Activated T-cell treated with anti-CD3 and anti-CD28 coated beads, Interleukin-2, amount 50 U/mL, for 1 hour (primary cell): ENCODE measurements at regions not wholly inside any gene's neighbourhood (a gene's known extent, or its start where the extent isn't known, plus 50 kb on each side); places are given as distances from the start of the nearest gene placed in this dataset.
"Not testable (repeated sequence)": the region's sequence is repeated elsewhere in the genome, so short reads cannot be mapped to it uniquely, and the experiment has no call there.

Experiments
- DNase-seq: peaks from one replicate; pipeline ENCODE4 v3.0.0-alpha.2; 2020

DNA sequence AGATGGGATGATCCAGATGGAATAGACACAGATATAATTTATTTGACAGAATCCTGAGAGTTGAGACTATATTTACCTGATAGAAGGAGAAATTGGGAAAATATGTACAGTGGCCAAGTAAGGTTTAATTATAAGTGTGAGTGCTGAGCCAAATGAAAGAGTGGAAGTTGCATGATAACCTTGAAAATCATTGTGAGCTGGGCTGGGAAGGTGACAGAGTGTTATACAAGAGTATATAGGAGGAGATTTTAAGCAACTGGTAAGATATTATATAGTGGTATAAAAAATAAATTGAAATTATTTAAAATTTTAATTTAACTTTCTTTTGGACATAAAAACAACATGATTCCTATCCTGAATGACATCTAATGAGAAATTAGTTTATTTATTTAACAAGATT lies 340.8 kb downstream of the NUP35 start:
- DNase-seq, result no peak

DNA sequence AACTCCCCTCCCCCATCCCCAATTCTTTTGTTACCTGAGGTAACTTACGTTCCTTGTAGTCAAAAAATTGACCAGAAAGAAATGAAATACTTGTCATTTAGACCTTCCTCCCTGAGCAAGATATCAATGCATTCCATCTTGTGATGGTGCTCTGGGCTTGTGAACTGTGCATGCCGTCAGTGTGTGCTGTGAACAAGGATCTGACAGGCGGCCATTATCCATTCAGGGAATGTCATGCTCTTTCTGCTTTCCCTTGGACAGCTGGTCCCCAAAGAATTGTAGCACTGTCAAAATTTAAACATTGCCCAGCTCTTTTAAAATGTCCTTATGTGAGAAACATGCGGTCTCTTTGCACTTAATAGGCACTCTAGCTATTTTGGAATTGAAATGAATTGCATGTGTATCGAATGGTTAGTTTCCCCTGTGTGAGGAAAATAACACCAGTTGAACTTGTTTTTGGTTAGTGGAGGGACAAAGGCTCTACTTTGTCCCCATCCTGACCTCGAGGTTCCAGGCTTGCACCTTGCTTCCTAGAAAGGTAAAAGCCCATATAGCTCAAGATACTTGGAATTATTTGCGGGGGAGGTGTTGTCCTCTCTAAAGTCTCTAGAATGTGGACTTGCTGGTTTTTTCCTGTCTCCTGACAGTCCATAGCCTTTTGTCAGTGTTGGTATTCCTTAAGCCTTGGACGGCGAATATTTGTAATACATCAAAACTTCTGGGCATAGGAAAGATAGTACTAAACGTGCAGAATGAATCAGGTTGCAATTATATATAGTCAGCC lies 350.9 kb downstream of the NUP35 start:
- no peak for DNase-seq

DNA sequence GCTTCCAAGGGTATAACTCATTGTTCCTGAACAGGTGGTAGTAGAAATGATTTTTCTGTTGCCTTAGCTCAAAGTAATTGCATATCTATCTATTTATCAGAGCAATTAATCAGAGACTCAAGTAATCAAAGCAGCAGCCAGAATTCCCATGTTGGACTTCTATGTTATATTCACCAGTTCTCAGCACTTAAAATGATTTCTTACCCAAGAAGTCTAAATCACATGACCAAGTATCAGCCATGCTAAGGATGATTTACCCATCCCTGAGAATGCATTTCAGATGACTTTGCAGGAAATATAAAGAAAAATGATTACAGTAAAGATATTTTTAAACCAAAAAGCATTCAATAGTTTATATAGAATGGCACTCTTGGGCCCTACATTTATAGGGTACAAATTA lies 352.2 kb downstream of the NUP35 start:
- DNase-seq, result no peak

DNA sequence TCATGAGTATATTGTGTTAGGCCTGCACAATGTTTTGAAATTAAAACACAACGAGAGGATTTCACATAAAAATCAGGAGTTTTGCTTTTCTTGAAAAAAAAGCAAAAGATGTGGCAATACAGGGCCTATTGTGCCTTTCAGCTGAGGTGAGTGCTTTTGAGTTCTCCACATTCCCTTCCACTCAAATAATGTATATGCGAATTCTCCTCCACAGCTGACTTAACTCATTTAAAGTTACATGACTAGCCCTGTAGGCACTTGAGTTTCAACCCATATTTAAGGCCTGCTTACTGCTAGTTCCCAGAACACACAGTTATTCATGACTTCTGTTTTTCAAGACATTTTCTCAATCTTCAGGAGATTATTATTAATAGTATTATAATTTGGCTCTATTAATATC lies 353.1 kb downstream of the NUP35 start:
- DNase-seq, result no peak

DNA sequence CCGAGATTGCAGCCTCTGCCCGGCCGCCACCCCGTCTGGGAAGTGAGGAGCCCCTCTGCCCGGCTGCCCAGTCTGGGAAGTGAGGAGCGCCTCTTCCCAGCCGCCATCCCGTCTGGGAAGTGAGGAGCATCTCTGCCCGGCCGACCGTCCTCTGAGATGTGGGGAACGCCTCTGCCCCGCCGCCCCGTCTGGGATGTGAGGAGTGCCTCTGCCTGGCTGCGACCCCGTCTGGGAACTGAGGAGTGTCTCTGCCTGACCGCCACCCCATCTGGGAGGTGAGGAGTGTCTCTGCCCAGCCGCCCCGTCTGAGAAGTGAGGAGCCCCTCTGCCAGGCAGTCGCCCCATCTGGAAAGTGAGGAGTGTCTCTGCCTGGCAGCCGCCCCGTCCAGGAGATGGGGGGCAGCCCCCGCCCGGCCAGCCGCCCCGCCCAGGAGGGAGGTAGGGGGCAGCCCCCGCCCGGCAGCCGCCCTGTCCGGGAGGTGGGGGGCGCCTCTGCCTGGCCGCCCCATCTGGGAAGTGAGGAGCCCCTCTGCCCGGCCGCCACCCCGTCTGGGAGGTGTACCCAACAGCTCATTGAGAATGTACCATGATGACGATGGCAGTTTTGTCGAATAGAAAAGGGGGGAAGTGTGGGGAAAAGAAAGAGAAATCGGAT lies 354.8 kb downstream of the NUP35 start:
- DNase-seq, result not testable (repeated sequence)

DNA sequence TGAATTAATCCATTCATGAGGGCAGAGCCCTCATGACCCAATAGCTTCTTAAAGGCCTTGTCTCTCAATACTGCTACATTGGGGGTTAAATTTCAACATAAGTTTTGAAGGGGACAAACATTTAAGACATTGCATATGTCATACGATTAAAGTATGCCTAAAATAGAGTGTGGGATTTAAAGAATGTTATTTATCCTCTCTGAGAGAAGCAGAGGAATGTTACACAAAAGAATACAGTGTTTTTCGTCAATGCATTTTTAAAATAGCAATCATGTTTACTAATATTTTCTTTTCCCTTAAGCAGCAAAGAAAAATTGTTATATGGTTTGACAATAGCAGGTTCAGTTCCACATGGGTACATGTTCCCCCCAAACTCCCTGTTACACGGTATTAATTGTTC lies 363.1 kb downstream of the NUP35 start:
- no peak for DNase-seq

DNA sequence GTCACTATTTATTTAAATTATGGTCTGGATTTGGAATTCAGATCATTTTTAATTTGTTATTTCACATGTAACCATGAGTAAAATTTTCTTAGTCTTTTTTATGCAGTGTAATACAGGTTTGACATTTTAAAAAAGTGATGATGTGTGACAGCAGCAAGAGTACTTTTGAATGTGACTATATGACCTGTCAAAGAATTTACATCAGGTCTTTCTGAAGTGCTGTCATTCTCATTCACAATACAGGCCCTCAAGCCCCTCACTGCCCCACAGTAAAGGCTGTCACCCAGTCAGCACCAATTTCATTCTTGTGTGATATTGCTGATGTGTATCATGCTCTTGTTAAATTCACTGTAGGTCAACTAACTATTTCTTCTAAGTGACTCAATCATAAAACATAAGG lies 364.2 kb downstream of the NUP35 start:
- no peak for DNase-seq

DNA sequence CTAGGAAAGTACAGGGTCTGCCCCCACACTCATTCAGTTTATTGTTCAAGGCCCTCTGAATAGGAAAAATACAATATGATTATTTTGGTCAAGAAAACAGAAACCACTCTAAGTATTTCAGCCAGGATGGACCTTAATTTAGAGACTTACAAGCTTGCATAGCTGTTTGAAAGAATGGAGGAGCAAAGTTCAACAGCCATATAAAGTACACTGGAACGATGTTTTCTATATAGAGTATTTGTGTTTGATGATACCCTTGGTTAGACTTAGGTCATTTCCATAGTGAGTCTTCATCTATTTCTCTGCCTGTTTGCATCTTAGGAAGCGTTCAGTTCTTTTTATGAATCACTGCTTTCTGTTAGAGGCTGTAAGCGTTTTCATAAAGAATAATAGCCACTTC lies 366.2 kb downstream of the NUP35 start:
- DNase-seq, result no peak

DNA sequence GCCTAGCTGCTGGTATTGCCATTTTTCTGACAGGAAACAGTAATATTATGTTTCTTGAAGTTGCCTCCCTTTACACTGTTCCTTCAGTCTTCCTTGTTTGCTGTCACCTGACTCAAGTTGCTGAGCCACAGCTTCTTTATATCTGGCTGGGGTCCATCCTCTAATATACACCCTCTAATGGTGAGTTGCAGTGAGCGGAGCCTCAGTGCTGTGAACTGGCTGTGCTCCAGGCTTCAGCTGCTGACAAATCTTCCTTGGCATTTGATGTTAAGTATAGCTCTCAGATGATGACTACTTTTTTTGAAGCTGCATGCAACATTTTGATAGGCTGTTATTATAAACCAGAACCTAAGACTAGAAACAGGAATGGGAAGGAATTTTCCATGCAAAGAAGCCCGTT lies 366.7 kb downstream of the NUP35 start:
- DNase-seq, result no peak

DNA sequence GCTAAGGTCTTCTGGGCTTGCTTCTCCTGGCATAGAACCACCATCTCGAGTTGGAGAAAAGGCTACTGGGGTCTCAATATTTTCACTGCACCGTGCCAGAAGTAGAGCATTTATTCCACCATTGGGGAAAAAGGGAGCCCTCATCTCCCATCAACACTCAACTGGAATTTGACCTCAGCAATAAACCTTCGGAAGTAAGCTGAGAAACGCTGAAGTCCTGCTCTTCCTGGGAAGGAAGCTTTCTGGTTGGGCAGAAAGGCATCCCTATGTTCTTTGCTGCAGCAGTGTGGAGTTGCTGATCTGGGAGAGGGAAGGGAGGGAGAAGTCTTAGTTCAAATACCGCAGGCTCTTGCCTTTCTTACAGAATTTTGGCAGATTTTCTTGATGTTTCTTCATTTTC lies 368.8 kb downstream of the NUP35 start:
- no peak for DNase-seq

DNA sequence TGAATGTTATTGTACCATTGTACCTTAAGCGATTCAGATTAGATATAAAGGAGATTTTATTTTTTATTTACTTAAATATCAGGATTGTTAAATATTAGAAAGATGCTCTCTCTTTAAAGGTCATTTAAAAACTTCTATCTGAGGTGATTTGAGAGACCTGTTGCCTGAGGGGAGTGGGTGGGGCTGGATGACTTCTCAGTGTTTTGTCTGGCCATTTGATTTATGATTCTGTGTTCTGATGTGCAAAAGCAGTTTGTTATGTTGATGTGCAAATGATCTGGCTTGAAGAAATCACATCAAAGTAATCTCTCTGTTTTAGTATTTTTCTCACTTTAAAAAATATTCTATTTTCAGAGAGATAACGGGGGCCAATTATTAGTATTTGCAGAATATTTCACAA lies 370.8 kb downstream of the NUP35 start:
- DNase-seq, result no peak

DNA sequence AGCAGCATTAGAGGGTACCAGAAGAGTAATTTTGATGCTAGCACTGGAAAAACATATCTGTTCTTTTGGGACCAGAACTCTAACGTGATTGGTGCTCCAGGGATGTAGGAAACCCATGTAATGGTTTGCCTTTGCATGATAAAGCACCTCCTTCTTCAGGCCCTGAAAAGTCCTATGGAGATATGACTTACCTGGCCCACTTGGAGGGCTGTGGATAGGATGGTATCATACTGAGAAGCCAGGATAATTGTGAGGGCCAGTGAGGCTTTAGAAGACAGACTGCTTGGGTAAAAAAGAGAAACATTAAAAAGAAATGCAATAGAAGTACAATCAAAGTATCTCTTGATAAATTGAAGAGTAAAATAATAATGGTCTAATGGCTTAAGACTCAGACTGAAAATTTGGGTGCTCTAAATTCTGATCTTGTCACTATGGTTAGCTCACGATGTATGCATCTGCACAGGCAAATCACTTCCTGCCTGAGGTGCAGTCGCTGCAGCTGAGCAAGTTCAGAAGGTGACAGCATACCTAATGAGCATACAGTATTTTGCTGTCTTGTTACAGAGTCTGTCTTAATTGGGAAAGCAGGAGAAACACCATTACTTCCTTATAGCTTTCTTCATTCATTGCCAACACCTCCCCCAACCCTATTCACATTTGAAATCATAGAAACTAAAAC lies 371.5 kb downstream of the NUP35 start:
- no peak for DNase-seq

DNA sequence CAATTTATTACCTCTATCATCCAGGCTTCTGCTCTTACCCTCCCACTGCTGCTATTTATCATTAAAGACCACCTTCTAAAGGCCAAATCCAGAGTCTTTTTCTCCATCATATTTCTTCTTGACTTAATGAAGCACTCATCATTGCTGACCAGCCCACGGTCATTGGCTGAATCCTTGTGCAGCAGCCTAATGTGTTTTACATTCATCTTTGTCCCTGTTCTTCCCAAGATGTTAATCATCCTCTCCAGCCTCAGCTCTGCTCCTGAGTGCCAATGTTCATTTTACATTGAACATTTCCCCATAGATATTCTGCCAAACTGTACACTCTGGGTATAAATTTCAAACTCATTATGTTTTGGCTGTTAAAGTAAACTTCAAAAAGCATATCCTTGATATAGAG lies 373.6 kb downstream of the NUP35 start:
- no peak for DNase-seq

DNA sequence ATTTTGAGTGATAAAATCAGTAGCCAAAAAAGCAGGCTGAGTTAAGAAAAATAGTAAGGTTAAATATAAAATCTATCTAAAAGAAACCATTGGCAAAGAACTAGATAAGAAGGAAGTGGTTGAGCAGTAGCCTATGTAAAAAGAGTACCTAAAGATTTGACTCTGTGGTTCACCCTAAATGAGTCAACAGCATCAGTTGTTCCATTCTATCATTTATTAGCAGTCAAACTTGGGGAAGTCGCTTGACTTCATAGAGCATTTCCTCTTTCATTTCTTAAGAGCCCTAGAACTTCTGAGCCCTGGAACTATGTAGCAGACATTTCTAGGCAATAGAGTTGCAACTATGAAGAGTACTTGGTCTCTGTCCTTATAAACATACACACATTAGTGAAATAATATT lies 381.7 kb downstream of the NUP35 start:
- DNase-seq, result no peak

DNA sequence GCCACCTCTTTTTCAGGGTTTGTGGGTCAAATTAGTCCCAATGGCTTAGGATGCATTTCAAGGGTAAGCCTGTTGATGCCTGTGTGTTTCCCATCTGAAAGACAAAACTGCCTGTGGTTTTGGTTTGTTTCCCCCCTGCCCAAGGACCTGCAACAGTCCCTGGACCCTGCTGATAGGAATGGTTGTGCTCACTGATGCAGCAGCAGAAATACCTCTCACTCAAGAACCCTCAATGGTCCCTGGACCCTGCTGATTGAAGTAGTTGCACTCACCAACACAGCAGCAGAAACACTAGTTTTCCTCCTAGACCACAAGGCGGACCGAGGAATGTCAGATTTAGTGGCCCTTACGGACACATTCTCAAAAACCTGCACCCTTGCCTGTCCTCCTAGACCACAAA lies 386.9 kb downstream of the NUP35 start:
- DNase-seq, result no peak

DNA sequence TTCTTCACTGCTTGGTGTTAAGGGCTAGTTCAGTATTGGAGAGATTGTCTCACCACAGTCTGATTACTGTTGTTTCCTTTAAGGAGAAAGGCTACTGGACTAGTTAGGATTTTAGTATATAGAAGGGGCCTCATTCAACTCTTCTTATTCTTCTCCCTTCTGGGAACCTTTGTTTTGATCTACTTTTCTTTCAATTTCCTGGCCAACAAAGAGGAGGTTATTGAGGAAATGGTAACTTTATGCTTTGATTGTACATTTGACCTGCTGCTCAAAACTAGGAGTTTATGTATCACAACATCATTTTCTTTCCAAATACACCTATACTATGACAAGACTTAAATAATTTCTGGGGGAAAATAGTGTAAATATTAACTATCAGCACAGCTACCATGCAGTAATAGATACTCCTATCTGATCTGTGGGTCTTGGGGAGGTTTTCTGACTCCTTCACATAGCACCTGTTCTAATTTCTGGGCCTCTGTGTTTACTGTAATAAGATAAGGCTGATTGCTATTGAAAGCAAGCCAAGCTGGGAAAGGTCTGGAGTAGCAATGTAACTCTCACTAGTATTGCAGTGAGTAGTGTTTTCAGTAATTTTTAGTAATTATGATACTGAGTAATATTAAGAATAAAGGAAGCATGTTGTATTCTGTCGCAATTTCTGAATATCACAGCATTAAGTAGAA lies 395.3 kb downstream of the NUP35 start:
- no peak for DNase-seq

DNA sequence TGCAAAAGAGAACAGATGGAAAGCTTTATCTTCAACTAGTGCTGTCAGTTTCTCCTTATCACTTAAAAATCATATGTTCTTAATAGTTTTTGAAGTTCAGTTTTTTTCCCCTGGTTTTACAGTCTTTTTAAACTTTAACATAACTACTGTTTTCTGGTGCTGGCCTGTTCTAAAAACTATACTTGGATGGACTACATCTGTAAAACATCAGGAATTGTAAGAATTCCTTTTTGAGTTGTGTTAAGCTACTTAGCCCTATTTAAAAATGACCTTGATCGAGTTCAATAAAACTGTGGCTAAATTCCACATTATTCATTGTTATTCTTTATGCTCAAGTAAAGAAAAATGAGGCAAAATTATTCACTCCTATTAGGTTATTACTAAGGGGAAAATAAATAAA lies 397.7 kb downstream of the NUP35 start:
- DNase-seq, result no peak

DNA sequence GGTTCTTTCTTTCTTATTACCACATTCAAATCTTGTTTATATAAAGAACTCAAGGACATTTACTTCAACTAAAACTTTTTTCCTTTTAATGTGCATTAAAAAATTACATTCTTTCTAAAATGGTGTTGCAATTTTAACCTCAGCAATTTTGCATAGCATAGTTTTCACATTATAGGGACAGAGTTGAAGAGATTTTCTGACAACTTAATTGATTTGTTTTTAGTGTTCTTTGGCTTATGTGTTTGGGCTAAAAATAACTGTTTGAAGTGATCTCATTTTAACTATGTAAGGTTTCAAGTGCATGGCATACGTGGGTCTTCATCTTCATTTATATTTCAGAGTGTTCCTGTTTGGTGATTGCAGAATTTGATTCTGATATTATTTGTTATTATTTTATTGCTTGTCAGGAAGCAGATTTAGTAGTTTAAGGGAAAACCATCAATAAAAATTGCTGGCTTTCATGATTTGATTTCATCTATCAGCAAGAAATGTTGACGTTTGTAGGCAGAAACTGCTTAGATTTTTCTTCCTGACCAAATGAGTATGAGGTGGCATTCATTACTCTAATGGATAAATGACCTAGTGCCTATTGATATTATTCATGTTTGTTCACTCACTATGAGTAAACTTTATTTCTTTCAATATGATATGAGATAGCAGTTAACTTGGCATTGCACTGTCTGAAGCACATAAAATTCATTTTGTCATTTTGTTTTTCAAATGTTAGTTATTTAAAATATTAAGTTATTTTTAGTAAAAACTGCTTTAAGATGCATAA lies 398.4 kb downstream of the NUP35 start:
- DNase-seq, result no peak

DNA sequence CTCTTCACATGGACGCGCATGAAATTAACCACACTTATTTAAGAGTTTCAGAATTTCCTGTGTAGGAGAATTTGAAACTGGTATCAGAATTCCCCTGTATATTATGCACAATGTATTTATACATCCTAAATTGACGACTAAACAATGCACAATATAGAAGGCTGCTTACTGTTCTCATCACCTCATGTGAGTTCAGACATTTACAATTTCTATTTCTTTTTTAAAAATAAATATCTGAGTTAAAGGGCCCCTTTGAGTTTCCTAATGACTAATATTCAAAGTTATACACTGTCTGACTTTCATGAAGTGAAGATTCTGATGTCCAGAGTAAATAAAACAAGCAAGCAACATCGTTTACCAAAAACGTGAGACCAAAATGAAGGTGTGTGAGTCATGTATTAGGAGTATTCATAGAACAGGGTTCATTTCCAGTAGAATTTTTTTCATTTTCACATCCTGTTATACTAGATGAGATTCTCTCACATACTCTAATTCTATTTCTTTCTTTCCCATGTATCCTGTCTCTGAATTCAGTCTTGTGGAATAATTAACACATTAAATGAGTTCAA lies 406.2 kb downstream of the NUP35 start:
- DNase-seq, result no peak

DNA sequence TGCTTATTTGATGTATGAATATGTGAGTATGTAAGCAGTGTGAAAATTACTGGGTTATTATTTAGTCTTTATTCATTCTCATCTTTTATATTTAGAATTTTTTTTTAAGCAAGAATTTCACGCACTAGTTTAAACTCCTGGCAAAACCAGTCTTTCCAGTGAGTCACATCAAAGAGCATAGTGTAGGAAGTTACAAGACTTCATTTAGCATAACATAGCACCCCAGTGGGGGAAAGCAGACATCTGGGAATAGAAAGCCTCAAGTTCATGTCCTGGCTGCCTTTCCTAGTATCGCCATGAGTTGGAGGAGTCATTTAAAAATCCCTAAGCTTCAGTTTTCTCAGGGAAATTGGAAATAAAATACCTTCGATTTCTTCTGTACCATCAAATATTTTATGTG lies 408.3 kb downstream of the NUP35 start:
- no peak for DNase-seq

DNA sequence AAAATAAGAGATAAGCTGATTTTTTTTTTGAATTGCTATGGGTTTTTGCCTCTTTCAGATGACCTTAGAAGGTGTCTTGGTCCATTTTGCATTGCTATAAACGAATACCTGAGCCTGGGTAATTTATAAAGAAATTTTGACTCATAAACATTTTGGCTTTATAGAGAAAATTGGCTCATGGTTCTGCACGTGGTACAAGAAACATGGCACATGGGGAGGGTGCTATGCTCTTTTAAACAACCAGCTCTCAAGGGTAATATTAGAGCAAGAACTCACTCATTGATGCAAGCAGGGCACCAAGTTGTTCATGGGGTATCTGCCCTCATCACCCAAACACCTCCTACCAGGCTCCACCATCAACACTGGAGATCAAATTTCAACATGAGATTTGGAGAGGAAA lies 408.8 kb downstream of the NUP35 start:
- no peak for DNase-seq

DNA sequence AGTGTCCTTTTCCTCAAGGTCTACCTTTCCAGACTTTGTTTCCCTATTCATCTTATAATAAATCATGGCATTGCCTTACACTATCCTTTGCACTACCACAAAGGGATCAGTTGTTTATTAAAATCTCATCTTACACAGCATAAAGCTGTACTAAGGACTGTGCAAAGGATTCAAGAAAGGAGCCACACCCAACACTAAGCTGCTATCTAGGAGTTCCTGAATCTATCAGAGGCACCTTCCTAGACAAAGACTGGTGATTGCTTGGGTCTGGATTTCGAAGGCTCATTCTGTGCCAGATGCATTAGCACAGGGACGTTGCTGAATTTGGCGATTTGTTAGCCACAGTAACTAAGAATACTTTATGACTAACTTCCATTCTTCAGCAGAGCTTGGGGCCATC lies 412.0 kb downstream of the NUP35 start:
- DNase-seq, result no peak

DNA sequence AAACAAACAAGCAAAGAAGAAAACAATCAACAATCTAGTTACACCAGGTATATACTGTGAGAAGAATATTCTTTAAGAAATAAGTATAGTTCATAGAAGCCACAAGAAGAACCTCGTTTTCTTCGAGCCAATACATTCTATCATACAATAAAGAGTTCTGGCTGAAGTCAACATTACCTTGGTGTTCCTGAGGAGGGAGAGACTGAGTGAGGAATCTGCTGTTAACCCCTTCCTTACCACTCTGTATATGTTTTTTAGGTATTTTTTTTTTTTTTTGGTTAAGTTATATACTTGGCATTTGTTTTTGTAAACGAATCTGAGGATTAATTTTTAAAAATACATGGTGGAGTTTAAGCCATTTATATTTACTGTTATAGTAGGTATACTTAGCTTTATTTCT lies 412.5 kb downstream of the NUP35 start:
- DNase-seq, result no peak
